Left lung (tissue), 4 donors: ENCODE measurements at regions not wholly inside any gene's neighbourhood (a gene's known extent, or its start where the extent isn't known, plus 50 kb on each side); places are given as distances from the start of the nearest gene placed in this dataset.
A peak's percentile ranks its signal among the peaks of the same experiment; 100 is the strongest.

Experiments
- ATAC-seq: fragments of 200-7000 bp; cut with Tn5 transposase; one replicate; pipeline ENCODE4 v1.9.1; 2020; ENCODE audit warnings: moderate library complexity
- DNase-seq, 4 donors: peaks; one replicate each; pipeline ENCODE4 v3.0.0-alpha.2; 2013 to 2020
- H3K27ac ChIP-seq, 2 donors: fragments of 200-600 bp; sonication (generic) in 1 of 2; one replicate each; pipeline versions ENCODE4 v1.5.0 to v1.8.0; 2020 to 2021
- H3K27me3 ChIP-seq, 2 donors: fragments of 200-600 bp; sonication (generic) in 1 of 2; one replicate each; pipeline versions ENCODE4 v1.5.0 to v1.8.0; 2020 to 2021
- H3K36me3 ChIP-seq, 2 donors: fragments of 200-600 bp; sonication (generic) in 1 of 2; one replicate each; pipeline versions ENCODE4 v1.5.0 to v1.8.0; 2020 to 2021
- H3K4me1 ChIP-seq, 2 donors: fragments of 200-600 bp; one replicate each; pipeline ENCODE4 v1.8.0; 2021
- H3K4me3 ChIP-seq, 2 donors: fragments of 200-600 bp; sonication (generic) in 1 of 2; one replicate each; pipeline versions ENCODE4 v1.5.0 to v1.8.0; 2020 to 2021; ENCODE audit warnings: mild to moderate bottlenecking in 1 of 2
- H3K9me3 ChIP-seq, 2 donors: fragments of 200-600 bp; sonication (generic) in 1 of 2; one replicate each; pipeline versions ENCODE4 v1.5.0 to v1.8.0; 2020 to 2021
- intact Hi-C, 2 donors: fragments of 100-400 bp; cut with DNase I; formaldehyde crosslinking; loops; one replicate each; pipeline versions ENCODE4 v1.11.2 to v1.14.2; 2022
- TF ChIP-seq, protein P1 (sequence below), 2 donors: fragments of 200-600 bp; sonication (generic) in 1 of 2; IDR thresholded peaks; one replicate each; pipeline versions ENCODE4 v1.5.0 to v1.8.0; 2021; ENCODE audit warnings: antibody characterized with exemption in 2 of 2
- donor health status: DM: no; HTN: yes; CAD: no.
- donor health status: DM: no; HTN: no; CAD: no.

DNA sequence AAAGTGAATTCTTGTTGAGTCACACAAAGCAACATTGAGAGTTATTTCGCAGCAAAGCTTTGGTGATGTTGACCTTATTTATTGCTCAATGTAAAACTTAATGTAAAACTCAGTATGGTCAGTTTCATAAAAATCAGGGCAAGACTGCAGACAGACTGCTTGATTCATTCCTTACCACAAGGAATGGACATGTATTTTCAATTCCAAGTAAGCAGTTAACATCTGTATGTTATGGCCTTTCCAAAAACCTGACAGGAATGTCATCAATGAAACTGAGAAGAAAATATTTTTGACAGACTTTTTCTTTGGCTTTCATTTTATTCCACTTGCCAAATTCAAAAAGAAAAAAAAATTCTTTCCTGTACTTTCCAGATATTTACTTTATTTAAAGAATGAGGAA lies 488.3 kb downstream of the ANKRD50 start:
- DNase-seq (no peak), ATAC-seq (no peak)
- TF ChIP-seq, protein P1, sequence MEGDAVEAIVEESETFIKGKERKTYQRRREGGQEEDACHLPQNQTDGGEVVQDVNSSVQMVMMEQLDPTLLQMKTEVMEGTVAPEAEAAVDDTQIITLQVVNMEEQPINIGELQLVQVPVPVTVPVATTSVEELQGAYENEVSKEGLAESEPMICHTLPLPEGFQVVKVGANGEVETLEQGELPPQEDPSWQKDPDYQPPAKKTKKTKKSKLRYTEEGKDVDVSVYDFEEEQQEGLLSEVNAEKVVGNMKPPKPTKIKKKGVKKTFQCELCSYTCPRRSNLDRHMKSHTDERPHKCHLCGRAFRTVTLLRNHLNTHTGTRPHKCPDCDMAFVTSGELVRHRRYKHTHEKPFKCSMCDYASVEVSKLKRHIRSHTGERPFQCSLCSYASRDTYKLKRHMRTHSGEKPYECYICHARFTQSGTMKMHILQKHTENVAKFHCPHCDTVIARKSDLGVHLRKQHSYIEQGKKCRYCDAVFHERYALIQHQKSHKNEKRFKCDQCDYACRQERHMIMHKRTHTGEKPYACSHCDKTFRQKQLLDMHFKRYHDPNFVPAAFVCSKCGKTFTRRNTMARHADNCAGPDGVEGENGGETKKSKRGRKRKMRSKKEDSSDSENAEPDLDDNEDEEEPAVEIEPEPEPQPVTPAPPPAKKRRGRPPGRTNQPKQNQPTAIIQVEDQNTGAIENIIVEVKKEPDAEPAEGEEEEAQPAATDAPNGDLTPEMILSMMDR (IDR thresholded peaks at IDR 0.05), result no peak
- no peaks in the 10 kb centered on the region for H3K36me3 ChIP-seq
- H3K9me3 ChIP-seq, result peaks cover 0 to 9% of the 10 kb centered on the region in 2 donors
- no peak overlapping the region for H3K4me3 ChIP-seq
- H3K27ac ChIP-seq, result no peak overlapping the region
- intact Hi-C loops, result no loop called here
- H3K27me3 ChIP-seq, result no peaks in the 10 kb centered on the region
- H3K4me1 ChIP-seq, result no peaks in the 10 kb centered on the region

DNA sequence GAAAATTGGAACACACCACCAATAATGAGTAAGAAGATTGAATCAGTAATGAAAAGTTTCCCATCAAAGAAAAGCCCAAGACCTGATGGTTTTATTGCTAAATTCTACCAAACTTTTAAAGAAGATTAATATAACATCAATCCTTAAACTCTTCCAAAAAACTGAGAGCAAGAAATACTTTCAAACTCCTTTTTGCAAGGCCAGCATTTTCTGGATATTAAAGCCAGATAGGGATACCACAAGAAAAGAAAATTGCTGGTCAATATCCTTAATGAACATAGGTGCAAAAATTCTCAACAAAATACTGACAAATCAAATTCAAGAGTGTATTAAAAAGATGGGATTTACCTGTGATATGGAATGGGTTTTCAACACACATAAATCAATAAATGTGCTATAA lies 484.6 kb downstream of the ANKRD50 start:
- Histone ChIP-seq H3K27me3 (no peaks in the 10 kb centered on the region), H3K9me3 (peaks cover 0 to 9% of the 10 kb centered on the region in 2 donors), H3K27ac (no peak overlapping the region), H3K4me3 (no peak overlapping the region), H3K4me1 (no peaks in the 10 kb centered on the region), H3K36me3 (no peaks in the 10 kb centered on the region)
- no peak for ATAC-seq
- TF ChIP-seq, protein P1 (IDR thresholded peaks at IDR 0.05), result no peak
- intact Hi-C loops, result no loop called here
- DNase-seq, result no peak

DNA sequence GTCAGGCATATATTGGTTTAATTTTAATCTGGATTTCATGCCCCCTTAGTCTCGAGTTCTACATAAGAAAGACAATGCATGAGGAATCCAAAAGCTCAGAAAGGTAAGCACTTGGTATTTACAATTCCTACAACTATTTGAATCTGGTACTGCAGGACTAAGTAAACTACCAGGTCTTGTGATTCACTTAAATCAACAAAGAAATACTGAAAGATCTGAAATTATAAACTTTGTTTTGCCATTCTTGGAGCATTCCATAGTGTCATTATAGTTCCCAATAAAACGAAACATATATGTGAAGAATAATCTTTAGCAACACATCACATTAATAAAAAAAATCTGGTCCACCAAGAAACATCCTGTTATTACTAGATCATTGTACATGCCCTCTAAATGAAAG lies 482.3 kb downstream of the ANKRD50 start:
- no peaks in the 10 kb centered on the region for H3K36me3 ChIP-seq
- no peaks in the 10 kb centered on the region for H3K27me3 ChIP-seq
- TF ChIP-seq, protein P1 (IDR thresholded peaks at IDR 0.05), result no peak
- H3K4me3 ChIP-seq, result no peak overlapping the region
- H3K27ac ChIP-seq, result no peak overlapping the region
- H3K4me1 ChIP-seq, result no peaks in the 10 kb centered on the region
- intact Hi-C loops, result no loop called here
- peaks cover 0 to 6% of the 10 kb centered on the region in 2 donors for H3K9me3 ChIP-seq
- ATAC-seq (no peak), DNase-seq (no peak)

DNA sequence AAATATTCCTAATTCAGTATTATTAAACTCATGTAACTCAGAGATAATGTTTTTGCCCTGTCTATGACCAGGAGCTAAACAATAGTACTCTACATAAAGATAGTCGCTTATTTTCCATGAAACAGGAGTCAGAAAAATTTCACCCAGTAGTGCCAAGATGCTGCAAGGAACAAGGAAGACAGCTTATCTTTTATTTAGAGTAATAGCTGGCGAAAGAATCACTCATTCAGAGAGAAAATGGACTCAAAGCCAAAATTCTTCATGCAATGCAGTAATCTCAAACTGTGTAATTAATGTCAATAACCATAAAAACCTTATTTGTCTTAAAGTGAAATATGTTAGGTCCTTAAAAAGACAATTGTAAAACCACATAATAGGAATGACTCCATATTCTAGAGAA lies 477.8 kb downstream of the ANKRD50 start:
- intact Hi-C loops, result no loop called here
- DNase-seq (no peak), ATAC-seq (no peak)
- TF ChIP-seq, protein P1 (IDR thresholded peaks at IDR 0.05), result no peak
- Histone ChIP-seq H3K4me3 (no peak overlapping the region), H3K9me3 (no peaks in the 10 kb centered on the region), H3K36me3 (no peaks in the 10 kb centered on the region), H3K4me1 (no peaks in the 10 kb centered on the region), H3K27ac (no peak overlapping the region), H3K27me3 (no peaks in the 10 kb centered on the region)

DNA sequence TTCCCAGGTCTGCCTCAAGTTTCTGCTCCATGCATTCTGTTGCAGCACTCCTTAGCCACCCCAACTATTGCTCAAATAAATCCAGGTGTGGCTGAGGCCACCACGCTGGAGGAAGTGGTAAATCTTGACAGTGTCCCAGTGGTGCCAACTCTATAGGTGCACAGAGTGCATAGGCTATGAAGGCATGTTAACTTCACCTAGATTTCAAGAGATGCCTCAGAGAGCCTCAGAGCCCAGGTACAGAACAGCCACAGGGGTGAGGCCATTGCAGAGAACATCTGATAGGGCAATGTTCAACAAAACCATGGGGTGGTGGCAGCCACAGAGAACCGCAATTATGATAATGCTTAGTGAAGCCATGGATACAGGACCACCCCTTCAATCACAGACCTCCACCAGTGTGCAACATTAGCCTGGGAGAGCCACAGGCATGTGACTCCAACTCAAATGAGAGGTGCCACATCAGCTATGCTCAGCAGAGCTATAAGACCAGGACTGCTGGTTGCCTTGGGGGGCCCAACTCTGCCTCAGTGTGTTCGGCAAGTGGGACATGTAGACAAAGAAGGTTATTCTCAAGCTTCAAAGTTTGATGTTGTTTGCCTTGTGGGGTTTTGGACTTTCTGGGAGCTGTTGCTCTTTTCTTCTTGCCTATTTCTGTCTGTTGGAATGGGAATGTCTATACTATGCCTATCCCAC lies 468.7 kb downstream of the ANKRD50 start:
- TF ChIP-seq, protein P1 (IDR thresholded peaks at IDR 0.05), result no peak
- no peak overlapping the region for H3K27ac ChIP-seq
- no peak overlapping the region for H3K4me3 ChIP-seq
- H3K4me1 ChIP-seq, result no peaks in the 10 kb centered on the region
- intact Hi-C loops, result no loop called here
- DNase-seq (peak in 1 of 4 donors; percentile 58), ATAC-seq (no peak)
- H3K9me3 ChIP-seq, result no peaks in the 10 kb centered on the region
- H3K27me3 ChIP-seq, result no peaks in the 10 kb centered on the region
- no peaks in the 10 kb centered on the region for H3K36me3 ChIP-seq
